Liver (tissue), 3 donors: ENCODE measurements at regions not wholly inside any gene's neighbourhood (a gene's known extent, or its start where the extent isn't known, plus 50 kb on each side); places are given as distances from the start of the nearest gene placed in this dataset.

ENCODE experiments used
- ATF3 ChIP-seq: IDR thresholded peaks from 2 replicates; pipeline ENCODE4 v1.6.1; 2016; ENCODE audit warnings: antibody characterized with exemption
- CTCF ChIP-seq: fragments of 150-350 bp; IDR thresholded peaks from 2 replicates; pipeline ENCODE4 v1.5.1; 2017; ENCODE audit warnings: improper control_type of control experiment, low read depth, low read length; ENCODE audit not compliant: missing input control
- EGR1 ChIP-seq, 2 donors: IDR thresholded peaks; 2 replicates each; pipeline ENCODE4 v1.6.1; 2016 to 2018; ENCODE audit warnings: antibody characterized with exemption in 2 of 2, low read depth in 2 of 2
- GABPA ChIP-seq, 2 donors: IDR thresholded peaks in 1 of 2; conservative IDR thresholded peaks in 1 of 2; 2 replicates each; pipeline ENCODE4 v1.6.1; 2016; ENCODE audit warnings: antibody characterized with exemption in 2 of 2, mild to moderate bottlenecking in 1 of 2, moderate library complexity in 1 of 2
- JUND ChIP-seq, 2 donors: IDR thresholded peaks; 2 replicates each; pipeline ENCODE4 v1.6.1; 2016; ENCODE audit warnings: antibody characterized with exemption in 2 of 2
- RAD21 ChIP-seq, 2 donors: IDR thresholded peaks; 2 replicates each; pipeline ENCODE4 v1.6.1; 2016; ENCODE audit warnings: antibody characterized with exemption in 2 of 2, mild to moderate bottlenecking in 2 of 2
- REST ChIP-seq: IDR thresholded peaks from 2 replicates; pipeline ENCODE4 v1.6.1; 2016; ENCODE audit warnings: antibody characterized with exemption, mild to moderate bottlenecking
- RXRA ChIP-seq, 2 donors: IDR thresholded peaks; 2 replicates each; pipeline ENCODE4 v1.6.1; 2017 to 2018; ENCODE audit warnings: antibody characterized with exemption in 2 of 2, mild to moderate bottlenecking in 1 of 2
- SP1 ChIP-seq: IDR thresholded peaks from 2 replicates; pipeline ENCODE4 v1.6.1; 2018; ENCODE audit warnings: antibody characterized with exemption, mild to moderate bottlenecking
- TAF1 ChIP-seq: conservative IDR thresholded peaks from 2 replicates; pipeline ENCODE4 v1.6.1; 2016; ENCODE audit warnings: antibody characterized with exemption, mild to moderate bottlenecking
- YY1 ChIP-seq: IDR thresholded peaks from 2 replicates; pipeline ENCODE4 v1.6.1; 2016; ENCODE audit warnings: antibody characterized with exemption, mild to moderate bottlenecking
- ZBTB33 ChIP-seq: IDR thresholded peaks from 2 replicates; pipeline ENCODE4 v1.6.1; 2016; ENCODE audit warnings: antibody characterized with exemption
- TF ChIP-seq, protein P1 (sequence below): IDR thresholded peaks from 2 replicates; pipeline ENCODE4 v1.6.1; 2016; ENCODE audit warnings: antibody characterized with exemption
- donor health status: healthy.
- donor health status: healthy.

DNA sequence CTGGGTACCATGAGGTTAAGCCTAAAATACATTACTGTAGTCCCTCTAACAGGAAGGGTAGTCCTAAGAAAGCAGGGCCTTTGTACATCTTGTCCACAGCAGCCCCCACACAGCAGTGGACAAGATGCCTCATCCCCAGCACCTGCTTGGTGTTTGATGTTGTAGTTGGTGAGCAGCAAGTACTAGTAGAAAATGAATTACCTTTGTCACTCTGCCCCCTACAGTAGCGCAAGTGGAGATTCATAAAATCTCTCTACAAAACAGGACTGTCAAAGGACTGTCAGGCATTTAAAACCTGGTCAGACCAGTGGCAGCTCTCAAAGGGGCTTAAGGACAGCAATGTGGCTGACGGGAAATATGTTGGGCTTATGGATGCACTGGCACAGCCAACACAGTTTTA lies 122.5 kb downstream of the TMEM174 start:
- TF ChIP-seq CTCF: no peak
- no peak for TF ChIP-seq ATF3
- TF ChIP-seq TAF1: no peak
- no peak for TF ChIP-seq EGR1 (IDR thresholded peaks at IDR 0.05; ENCODE audit: low read depth in 2 of 2)
- no peak for TF ChIP-seq RXRA (IDR thresholded peaks at IDR 0.05)
- TF ChIP-seq REST: no peak
- no peak for TF ChIP-seq SP1
- TF ChIP-seq, protein P1, sequence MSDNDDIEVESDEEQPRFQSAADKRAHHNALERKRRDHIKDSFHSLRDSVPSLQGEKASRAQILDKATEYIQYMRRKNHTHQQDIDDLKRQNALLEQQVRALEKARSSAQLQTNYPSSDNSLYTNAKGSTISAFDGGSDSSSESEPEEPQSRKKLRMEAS: no peak
- TF ChIP-seq RAD21 (IDR thresholded peaks at IDR 0.05): no peak
- TF ChIP-seq ZBTB33: no peak
- no peak for TF ChIP-seq JUND (IDR thresholded peaks at IDR 0.05)
- TF ChIP-seq YY1: no peak
- TF ChIP-seq GABPA (IDR thresholded peaks at IDR 0.05 in 1 of 2, conservative IDR thresholded peaks at IDR 0.05 in 1 of 2): no peak
